ENCODE measurements at regions not wholly inside any gene's neighbourhood (a gene's known extent, or its start where the extent isn't known, plus 50 kb on each side); places are given as distances from the start of the nearest gene placed in this dataset.

GRCh38 chr19:31154021-31154420 is 195.2 kb downstream of the TSHZ3 start:
- peak; percentile 25 for ATAC-seq

DNA sequence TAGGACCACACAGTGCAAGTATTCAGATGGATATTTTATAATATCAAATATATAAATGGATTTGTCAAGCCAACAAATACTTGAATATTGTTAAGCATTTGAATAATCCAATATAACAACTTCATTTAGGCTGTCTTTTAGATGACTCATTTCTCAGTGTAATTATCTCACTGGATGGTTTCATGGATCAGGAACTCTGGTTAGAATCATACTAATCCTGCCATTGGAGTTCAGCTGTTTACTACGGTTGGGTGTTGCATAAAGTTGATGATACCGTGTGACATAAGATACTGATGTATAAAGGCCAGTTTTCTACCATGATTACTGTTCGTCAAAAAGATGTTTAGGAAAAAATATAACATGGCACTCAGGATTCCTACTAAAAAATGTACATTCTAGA is 196.3 kb downstream of the TSHZ3 start:
- no peak for ATAC-seq

GRCh38 chr19:31149441-31149941 is 199.7 kb downstream of the TSHZ3 start:
- ATAC-seq: no peak

GRCh38 chr19:31148671-31149070 is 200.6 kb downstream of the TSHZ3 start:
- no peak for ATAC-seq

DNA sequence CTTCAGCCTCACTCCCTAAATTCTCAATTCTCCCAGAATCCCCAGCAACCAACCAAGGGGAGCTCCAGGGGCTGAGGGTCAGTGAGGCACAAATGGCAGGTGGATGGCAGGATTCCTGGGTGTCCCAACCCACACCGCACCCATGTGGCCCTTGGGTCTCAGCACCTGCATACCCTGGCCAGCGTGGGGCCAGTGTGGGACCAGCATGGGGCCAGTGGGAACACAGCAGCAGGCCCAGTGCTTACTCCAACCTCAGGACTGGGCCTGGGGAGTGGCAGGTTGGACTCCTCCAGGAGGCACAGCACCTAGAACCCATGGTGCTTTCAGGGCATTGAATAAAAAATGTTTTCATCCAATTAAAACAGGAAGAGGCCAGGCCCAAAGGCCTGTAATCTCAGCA is 202.0 kb downstream of the TSHZ3 start:
- no peak for ATAC-seq

DNA sequence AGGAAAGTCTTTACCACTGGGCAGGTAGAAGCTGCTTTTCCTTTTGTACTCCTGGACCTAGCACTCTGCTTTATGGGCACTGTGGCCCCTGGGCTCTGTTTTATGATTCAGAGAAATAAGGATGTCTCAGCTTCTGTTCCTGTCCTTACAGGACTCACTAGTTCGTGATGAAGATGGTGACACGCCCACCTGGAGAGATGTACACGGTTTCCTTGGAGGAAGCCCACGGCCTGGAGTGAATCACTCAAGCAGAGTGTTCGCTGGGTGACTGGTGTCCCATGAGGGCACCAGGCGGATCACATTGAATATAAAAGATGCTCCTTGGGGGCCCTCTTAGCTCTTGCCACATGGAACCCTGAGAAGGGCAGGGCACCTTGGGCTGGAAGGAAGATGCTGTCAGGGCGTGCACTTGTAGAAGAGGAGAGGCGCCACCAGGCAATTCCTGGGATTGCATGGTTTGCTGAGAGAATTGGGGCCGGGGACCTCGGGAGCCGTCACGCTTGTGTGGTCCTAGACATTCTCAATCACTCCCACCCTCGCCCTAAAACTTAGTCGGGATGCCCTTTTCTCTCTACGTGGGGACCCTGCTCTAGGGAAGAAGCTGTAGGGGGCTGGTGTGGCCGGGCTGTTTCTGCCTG is 202.6 kb downstream of the TSHZ3 start:
- no peak for ATAC-seq

DNA sequence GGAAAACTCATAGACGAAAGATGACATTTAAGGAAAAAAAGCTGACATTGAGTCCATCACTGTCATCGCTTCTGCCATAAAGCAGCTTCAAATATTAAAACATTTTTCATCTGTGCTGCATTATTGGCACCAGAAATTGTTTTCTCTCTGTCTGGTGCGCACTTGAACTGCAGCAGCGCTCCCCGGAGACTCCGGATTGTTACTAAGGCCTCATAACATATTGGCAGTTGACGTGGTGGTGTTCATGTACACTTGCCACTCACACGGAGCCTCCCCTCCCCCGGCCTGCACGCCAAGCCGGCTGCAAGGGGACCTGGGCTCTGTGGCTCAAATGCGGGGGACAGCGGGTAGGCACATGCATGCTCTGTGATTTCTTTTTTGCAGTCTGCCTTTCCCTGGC is 203.2 kb downstream of the TSHZ3 start:
- no peak for ATAC-seq

- no peak for ATAC-seq
These were observed 204.2 kb downstream of the TSHZ3 start for GRCh38 chr19:31145007-31145406.

GRCh38 chr19:31144075-31144870 is 205.0 kb downstream of the TSHZ3 start:
- no peak for ATAC-seq

DNA sequence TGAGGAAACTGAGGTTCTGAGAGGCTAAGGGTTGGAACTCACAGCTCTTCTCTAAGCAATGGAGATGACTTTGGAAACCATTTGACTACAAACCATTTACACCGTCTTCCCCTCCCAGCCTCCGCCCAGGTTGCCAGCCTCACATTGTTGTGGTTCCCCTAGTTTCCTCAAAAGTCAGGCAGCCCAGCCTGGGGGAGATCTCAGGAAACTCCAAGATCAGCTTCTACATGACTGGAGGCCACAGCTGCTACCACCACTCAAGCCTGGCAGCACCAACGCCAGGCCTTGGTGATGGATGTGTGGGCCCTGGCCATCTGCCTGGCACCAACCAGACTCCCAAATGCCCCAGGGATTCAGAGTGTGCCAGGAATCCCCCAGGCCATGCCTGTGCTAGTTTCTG is 207.9 kb downstream of the TSHZ3 start:
- no peak for ATAC-seq

DNA sequence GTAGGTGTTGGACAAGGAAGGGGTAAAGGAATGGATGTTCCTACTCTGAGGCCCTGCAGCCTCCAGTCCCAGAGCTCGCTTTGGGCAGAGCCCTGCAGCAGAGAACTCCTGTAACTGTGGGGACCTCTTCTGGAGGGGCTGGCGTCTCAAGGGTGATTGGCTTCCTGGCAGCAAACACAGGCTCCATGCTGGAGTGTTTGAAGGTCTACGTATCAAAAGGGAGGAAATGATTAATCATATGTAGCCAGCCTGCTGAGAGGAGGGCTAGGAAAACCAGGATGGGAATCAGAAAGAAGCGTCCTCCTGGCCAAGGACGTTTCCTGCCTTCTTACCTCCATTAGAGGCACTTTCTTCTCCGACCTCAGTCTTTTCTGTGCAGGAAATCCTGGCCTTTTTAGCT is 208.5 kb downstream of the TSHZ3 start:
- ATAC-seq: no peak

GRCh38 chr19:31139871-31140505 is 209.2 kb downstream of the TSHZ3 start:
- ATAC-seq: no peak

DNA sequence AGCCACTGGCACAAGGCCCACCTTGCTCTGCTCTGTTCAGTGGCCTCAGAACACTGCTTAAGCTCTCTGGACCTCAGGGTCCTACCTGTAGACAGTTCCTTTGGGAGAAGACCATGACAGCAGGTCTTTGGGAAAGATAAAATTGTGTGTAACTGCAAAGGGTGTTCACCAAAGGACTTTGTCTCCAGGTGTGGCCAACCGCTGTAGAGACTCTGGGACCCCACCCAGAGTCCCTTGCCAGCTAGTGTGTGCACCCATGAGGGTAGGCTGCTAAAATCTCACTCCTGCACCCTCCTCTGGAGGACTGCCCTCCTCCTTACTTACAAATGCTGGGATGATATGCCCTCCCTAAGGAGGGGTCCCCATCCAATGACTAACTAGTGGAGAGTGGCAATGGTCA is 211.2 kb downstream of the TSHZ3 start:
- ATAC-seq: no peak

DNA sequence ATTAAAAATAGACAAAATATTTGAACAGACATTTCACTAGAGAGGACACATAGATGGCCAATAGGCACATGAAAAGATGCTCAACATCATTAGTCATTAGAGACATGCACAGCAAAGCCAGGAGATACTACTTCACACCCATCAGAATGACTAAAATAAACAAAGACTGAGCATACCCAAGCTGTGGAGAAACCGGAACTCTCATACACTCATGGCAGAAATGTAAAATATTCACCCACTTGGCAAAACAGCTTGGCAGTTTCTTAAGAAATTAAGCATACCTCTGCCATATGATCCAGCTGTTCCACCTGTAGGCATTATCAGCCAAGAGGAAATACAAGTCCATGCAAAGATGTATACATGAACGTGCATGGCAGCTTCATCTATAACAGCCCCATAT is 213.4 kb downstream of the TSHZ3 start:
- no peak for ATAC-seq

DNA sequence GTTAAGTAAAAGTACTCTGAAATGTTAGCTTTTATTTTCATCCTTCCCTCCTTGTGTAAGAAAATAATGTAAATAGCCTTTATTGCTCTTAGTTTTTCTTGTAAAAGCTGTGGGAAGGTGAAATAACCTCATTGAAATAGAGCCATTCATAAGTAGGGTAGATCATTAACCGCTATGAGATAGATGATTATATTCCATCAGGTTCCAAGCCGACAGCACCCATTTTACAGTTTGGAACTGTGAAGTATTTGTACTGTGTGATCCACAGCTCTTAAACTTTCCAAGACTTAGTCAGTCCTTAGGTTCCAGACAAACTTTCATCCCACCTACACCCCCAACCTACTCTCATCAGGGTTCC is 216.5 kb downstream of the TSHZ3 start:
- ATAC-seq: no peak

GRCh38 chr19:31128291-31128690 is 220.9 kb downstream of the TSHZ3 start:
- no peak for ATAC-seq

DNA sequence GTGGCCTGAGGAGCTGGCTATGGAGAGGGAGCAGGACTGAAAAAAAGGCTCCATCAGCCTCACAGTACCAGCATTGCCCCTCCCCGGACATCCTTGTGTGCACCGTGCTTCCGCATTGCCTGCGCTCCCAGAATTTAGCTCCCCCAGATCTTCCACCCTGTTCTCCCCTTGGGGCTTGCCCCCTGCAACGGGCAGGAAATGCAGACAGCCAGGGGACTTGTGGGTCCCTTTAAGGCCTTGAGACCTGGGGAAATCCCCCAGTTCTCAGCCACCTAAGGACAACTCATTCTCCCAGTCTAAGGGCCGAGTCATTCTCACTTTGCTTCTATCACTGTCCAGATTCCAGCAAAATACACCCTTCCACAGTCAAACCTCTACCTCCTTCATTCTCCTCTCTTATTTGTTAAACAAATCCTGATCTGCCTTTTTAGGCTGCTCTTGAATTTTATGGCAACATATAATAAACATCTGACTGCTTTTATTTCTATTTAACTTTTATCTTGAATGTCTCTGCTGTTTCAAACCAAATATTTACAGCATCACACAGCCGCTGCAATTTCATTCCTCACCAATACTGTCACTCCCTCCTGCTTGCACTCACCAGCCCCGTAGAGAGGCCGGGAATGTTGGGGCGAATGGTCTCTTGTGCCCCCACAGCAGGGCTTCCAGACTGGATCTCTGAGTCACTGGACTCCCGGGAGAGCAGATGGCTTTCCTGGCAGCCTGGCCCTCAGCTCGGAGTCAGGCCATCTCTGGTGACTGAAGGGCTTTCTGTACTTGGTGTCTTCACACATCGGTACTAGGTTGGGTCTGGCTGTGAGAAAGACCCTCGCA is 221.9 kb downstream of the TSHZ3 start:
- ATAC-seq: no peak

DNA sequence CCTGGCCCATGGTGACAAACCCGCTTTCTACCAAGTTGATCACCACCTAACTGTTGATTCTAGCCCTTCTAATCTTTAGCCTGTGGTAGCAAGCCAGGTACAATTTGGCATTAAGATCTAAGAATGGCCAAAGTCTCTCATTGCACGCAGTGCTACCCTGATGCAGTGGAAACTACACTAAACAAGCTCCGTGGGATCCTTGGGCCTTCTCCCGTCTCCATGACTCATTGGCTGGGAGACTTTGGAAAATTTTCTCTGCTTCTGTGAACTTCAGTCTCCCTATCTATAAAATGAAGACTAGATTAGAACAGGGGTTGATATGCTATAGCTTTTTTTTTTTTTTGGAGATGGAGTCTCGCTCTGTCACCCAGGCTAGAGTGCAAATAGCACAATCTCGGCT is 223.0 kb downstream of the TSHZ3 start:
- no peak for ATAC-seq

DNA sequence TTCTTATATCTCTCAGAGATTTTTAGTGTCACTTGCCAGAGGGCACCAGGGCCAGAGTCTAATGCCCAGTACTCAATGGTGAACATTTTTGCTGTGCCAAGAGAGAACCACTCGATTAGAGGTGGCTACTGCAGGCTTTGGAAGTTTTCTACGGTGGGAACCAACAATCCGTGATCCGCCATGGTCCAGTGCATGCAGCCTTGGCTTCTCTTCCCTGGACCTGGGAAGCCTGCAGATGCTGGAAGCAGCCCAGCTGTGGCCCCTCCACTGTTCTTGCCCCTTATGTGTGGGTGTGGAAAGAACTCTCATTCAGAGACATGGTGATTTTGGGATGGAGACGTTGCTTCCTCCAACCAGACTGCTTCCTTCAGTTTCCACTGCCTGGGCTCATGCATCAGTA is 224.2 kb downstream of the TSHZ3 start:
- no peak for ATAC-seq

- no peak for ATAC-seq
These were observed 227.7 kb downstream of the TSHZ3 start for GRCh38 chr19:31121501-31121900.

GRCh38 chr19:31120952-31121351 is 228.3 kb downstream of the TSHZ3 start:
- no peak for ATAC-seq

DNA sequence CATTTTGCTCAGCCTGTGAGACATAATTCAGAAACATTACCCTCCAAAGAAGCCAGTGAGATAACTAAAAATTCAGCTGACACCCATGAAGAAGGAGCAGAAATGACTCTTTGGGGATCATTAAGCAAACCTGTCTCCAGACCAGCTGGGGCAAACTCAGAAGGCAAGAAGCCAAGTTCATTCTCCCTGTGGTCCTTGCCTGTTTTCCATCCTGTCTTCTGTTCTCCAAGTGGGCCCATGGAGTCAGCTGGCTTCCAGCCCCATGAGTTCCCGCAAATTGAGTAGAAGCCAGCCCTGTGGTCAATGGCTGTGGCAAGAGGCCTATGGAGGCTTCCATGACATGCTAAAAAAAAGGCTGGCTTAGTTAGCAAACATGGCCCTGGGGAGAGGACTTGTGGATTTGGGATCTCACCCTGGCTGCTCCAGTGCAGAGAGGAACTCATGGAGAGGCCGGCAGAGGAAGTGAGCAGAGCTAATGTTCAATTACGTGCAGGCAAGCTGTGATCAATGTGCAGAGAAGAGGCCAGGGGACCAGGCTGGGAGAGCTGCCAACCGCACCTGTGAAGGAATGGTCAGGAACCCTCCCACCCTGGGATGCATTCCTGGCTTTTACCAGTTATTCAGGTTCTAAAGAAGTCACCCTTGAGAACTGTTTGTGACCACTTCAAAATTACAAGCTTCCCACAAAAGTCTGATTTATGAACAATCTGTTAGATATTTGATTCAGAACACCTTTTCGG is 229.1 kb downstream of the TSHZ3 start:
- no peak for ATAC-seq

Measured in esophagus mucosa (tissue), 1 donor.